ENCODE measurements at regions not wholly inside any gene's neighbourhood (a gene's known extent, or its start where the extent isn't known, plus 50 kb on each side); places are given as distances from the start of the nearest gene placed in this dataset.

DNA sequence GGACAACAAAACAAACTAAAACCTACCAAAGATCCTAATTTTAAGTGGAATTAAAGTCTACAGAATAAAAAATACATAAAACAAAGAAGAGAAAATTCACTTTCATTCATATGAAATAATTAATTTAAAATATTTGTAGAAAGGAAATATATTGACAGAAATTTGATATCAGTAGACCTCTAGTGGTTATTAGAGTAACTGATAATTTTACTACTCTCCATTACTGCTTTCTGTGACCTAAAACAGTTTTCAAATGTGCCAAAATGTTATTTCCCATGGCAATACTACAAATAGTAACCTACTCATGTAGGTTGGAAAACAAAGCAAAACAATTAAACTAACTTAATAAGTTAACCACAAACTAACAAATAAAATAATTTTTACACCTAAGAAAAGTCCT, 147.1 kb downstream of the NOL4 start:
- H3K4me3 ChIP-seq (ENCODE audit: low read depth, low read length), result no peak overlapping the region

- H3K4me3 ChIP-seq (ENCODE audit: low read depth, low read length), result no peak overlapping the region
These were observed 148.5 kb downstream of the NOL4 start for GRCh38 chr18:34075963-34076860.

- H3K4me3 ChIP-seq (ENCODE audit: low read depth, low read length), result no peak overlapping the region
These were observed 163.5 kb downstream of the NOL4 start for GRCh38 chr18:34061226-34061625.

DNA sequence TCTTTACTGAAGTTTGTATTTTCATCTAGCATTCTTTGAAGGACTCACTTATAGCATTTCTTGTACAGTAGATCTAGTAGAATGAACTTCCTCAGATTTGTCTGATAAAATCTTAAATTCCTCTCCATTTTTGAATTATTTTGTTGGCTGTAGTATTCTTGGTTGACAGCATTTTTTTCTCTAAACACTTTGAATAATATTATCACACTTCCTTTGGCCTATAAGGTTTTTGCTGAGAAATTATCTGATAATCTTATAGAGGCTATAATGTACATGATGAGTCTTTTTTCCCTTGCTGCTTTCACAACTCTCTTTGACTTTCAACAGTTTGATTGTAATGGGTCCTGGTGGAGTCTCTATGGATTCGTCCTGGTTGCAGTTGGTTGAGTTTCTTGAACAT, 169.5 kb downstream of the NOL4 start:
- H3K4me3 ChIP-seq (ENCODE audit: low read depth, low read length), result no peak overlapping the region

GRCh38 chr18:34050661-34051060, 174.1 kb downstream of the NOL4 start:
- H3K4me3 ChIP-seq (ENCODE audit: low read depth, low read length), result no peak overlapping the region

DNA sequence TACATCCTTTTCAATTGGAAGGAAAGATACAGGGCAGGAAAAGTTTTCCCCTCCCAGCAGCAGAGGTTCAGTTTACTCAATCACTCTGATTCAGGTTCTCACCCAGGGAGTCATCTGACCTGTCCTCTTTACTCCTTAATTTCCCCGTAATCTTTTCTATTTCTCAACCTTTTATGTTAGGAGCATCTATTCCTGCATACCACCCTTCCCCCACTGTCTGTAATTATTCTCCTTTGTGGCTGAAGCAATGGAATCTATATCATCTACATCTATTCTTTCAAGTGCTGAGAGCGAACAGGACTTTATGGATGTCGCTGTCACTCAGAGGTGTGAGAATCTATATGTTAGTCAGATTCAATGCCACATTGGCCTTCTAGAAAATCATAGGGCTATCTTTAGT, 175.2 kb downstream of the NOL4 start:
- no peak overlapping the region for H3K4me3 ChIP-seq (ENCODE audit: low read depth, low read length)

- no peak overlapping the region for H3K4me3 ChIP-seq (ENCODE audit: low read depth, low read length)
These were observed 176.3 kb downstream of the NOL4 start for GRCh38 chr18:34048423-34048822.

DNA sequence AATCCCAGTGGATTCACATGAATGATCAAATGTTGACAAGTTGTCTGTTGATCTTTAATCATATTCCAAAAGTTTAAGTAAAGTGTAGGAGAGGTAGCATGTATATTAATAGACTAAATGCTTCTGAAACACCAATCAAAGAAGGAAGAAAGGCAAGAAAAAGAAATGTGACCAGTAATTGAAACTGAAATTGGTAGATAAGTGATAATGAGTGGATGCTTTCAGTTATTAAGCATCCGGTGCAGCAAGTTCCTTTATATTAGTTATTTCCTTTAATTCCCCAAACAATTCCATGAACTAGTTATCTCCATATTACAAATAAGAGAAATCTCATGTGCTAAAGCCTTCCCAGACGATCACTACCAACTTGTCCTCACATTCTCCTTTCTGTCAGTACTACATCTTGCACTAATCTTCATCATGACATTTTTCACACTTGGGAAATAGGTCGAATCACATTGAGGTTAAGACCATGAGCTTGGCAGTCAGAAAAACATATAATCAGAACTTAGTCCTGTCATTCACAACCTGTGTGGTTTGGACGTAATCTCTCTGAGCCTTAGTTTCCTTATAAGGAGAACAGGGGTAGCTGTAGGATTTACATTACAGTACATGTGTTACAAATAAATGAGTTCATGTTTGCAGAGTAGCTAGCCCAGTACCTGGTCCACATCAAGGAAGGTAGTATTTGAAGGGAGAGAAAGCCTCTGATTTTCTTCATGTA, 182.1 kb downstream of the NOL4 start:
- no peak overlapping the region for H3K4me3 ChIP-seq (ENCODE audit: low read depth, low read length)

DNA sequence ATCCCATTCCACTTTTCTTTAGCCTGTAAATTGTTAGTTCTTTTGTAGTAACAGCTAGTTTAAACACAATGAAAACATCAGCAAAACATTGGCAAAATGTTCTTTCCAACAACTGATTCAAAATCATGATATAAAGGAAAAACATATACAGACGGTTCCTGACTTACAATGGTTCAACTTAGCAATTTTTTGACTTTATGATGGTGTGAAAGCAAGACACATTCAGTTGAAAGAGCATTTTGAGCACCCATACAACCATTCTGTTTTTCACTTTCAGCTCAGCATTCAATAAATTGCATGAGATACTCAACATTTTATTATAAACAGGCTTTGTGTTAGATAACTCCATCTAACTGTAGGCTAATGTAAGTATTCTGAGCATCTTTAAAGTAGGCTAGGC, 185.1 kb downstream of the NOL4 start:
- H3K4me3 ChIP-seq (ENCODE audit: low read depth, low read length), result no peak overlapping the region

DNA sequence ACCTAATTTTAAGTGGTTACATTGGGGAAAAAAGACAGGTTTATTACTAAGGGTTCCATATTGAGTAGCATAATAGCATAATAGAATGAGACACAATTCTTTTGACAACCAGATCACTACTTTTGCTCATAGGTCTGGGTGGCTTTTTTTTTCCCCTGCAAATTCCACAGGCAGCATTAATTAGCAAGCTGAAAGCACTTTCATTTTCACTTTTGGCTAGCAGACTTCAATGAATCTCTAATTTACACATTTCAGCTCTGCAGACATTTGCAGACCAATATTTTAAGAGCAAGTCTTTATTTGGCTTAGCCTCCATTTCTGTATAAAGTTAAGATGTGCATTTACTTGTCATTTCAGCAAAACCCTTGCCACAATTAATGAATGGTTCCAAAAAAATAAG, 185.5 kb downstream of the NOL4 start:
- no peak overlapping the region for H3K4me3 ChIP-seq (ENCODE audit: low read depth, low read length)

- H3K4me3 ChIP-seq (ENCODE audit: low read depth, low read length), result no peak overlapping the region
These were observed 186.6 kb downstream of the NOL4 start for GRCh38 chr18:34038086-34038485.

GRCh38 chr18:34033968-34034367, 190.7 kb downstream of the NOL4 start:
- no peak overlapping the region for H3K4me3 ChIP-seq (ENCODE audit: low read depth, low read length)

- no peak overlapping the region for H3K4me3 ChIP-seq (ENCODE audit: low read depth, low read length)
These were observed 192.9 kb downstream of the NOL4 start for GRCh38 chr18:34031810-34032209.

DNA sequence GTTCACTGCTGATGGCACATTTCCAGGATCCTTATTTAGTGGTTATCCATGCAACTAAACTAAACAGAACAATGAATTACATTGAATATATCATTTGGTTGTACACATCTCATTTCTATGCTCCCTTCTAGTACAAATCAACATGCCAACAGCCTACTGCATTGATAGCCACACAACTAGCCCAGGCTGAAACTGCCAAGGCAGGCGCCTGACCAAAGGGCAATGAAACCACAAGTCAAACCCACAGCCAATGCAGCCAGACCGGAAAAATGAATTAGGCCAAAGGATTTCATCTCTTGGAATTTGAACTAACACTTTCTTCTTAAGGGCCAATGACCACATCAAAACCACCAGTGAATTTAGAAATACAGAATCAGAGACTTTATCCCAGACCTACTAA, 196.4 kb downstream of the NOL4 start:
- no peak overlapping the region for H3K4me3 ChIP-seq (ENCODE audit: low read depth, low read length)

DNA sequence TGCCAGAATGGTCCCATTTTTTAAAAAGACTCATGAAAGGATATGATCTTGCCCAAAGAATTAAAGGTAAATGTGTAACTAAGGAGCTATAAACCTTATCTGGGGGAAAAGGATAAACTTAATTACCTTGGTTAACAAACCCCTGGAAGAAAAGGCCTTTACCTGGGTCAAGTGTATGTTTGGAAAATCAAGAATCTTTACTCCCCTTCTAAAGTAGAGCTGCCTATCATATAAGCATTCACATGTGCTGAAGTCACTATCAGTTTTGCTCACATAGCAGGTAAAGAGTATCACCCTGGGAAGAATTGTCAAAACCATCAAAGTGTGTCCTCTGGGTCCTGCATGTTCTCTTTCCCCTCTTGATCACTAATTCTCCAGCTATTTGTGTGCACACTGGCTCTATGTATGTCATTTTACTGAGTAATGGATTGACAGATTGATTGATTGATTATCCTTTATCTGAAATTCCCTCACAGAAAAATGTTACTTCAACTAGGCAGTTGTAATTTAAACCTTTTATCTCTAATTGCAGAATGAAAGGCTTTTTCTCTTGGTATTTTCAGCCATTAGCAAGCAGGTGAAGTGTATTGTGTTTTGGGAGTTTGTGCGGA, 199.4 kb downstream of the NOL4 start:
- H3K4me3 ChIP-seq (ENCODE audit: low read depth, low read length), result no peak overlapping the region

- H3K4me3 ChIP-seq (ENCODE audit: low read depth, low read length), result no peak overlapping the region
These were observed 201.2 kb downstream of the NOL4 start for GRCh38 chr18:34023471-34023870.

GRCh38 chr18:34018336-34018735, 206.4 kb downstream of the NOL4 start:
- no peak overlapping the region for H3K4me3 ChIP-seq (ENCODE audit: low read depth, low read length)

DNA sequence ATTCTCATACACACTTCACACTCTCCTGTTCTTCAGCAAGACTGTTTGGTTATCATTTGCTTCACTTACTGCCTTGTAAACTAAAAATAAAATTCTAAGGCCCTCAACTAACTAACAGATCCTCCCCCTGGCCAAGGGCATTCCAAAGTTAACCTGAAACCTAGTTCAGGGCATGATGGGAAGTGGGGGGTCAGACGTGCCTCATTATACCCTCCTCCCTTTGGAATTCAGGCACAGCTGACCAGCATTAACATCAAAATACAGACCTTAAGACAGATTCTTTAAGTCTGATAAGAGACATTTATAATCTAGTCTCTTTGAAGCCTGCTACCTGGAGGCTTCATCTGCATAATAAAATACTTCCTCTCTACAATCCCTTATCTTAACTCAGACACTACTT, 221.0 kb downstream of the NOL4 start:
- no peak overlapping the region for H3K4me3 ChIP-seq (ENCODE audit: low read depth, low read length)

GRCh38 chr18:34002130-34002529, 222.6 kb downstream of the NOL4 start:
- no peak overlapping the region for H3K4me3 ChIP-seq (ENCODE audit: low read depth, low read length)

DNA sequence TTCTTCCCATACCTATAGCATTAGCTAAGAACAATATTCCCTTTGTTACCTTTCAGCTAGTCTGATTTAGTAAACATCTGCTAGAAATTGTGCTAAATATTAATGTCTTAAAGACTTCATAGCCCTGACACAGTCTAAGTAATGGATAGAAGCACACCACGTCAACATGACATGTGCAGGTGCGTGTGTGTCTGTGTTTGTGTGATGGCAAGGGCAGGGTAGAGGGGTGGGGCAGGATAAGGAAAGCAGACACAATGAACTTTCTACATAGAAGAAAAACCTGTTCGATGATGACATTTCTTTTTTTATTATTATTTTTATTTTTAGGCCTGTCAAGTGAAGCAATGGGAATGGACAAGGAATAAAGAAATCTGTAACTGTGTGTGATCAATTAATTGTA, 223.3 kb downstream of the NOL4 start:
- H3K4me3 ChIP-seq (ENCODE audit: low read depth, low read length), result no peak overlapping the region

GRCh38 chr18:33987206-33987605, 237.5 kb downstream of the NOL4 start:
- no peak overlapping the region for H3K4me3 ChIP-seq (ENCODE audit: low read depth, low read length)

GRCh38 chr18:33983126-33983525, 241.6 kb downstream of the NOL4 start:
- no peak overlapping the region for H3K4me3 ChIP-seq (ENCODE audit: low read depth, low read length)

Measured in iPS-11a (cell line).